Fibroblast of mammary gland (primary cell): ENCODE measurements at regions not wholly inside any gene's neighbourhood (a gene's known extent, or its start where the extent isn't known, plus 50 kb on each side); places are given as distances from the start of the nearest gene placed in this dataset.
"Not testable (repeated sequence)": the region's sequence is repeated elsewhere in the genome, so short reads cannot be mapped to it uniquely, and the experiment has no call there.

Experiments used
- DNase-seq: peaks from one replicate; pipeline ENCODE4 v3.0.0-alpha.2; 2010; ENCODE audit warnings: low read depth
- H3K4me3 ChIP-seq: 2 replicates; pipeline ENCODE4 v1.5.1; 2011; ENCODE audit warnings: low read depth, mild to moderate bottlenecking, low read length, moderate library complexity; ENCODE audit not compliant: control insufficient read depth
- TF ChIP-seq, protein P1 (sequence below): conservative IDR thresholded peaks from 2 replicates; pipeline ENCODE4 v1.5.1; 2011; ENCODE audit warnings: low read depth, low read length, inconsistent platforms; ENCODE audit not compliant: control insufficient read depth, insufficient read depth

DNA sequence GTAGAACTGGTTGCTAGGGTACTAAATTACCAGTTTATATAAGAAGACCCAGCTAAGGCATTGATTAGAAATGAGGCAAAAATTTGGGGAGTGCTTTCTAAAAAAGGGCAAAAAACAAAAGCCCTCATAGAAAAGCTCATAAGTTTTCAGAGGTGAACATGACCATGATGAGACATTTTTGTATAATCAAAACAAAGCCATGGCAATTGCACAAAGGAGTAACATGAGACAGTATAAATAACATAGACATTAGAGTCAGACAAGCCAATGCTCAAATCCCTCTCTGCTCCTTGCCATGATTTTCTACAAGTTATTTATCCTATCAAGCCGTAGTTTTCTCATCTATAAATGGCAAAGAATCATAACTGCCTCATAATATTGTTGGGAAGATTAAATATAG is 112.2 kb upstream of the ADTRP start:
- DNase-seq, result peak; percentile 5
- TF ChIP-seq, protein P1, sequence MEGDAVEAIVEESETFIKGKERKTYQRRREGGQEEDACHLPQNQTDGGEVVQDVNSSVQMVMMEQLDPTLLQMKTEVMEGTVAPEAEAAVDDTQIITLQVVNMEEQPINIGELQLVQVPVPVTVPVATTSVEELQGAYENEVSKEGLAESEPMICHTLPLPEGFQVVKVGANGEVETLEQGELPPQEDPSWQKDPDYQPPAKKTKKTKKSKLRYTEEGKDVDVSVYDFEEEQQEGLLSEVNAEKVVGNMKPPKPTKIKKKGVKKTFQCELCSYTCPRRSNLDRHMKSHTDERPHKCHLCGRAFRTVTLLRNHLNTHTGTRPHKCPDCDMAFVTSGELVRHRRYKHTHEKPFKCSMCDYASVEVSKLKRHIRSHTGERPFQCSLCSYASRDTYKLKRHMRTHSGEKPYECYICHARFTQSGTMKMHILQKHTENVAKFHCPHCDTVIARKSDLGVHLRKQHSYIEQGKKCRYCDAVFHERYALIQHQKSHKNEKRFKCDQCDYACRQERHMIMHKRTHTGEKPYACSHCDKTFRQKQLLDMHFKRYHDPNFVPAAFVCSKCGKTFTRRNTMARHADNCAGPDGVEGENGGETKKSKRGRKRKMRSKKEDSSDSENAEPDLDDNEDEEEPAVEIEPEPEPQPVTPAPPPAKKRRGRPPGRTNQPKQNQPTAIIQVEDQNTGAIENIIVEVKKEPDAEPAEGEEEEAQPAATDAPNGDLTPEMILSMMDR, result no peak
- no peak overlapping the region for H3K4me3 ChIP-seq

DNA sequence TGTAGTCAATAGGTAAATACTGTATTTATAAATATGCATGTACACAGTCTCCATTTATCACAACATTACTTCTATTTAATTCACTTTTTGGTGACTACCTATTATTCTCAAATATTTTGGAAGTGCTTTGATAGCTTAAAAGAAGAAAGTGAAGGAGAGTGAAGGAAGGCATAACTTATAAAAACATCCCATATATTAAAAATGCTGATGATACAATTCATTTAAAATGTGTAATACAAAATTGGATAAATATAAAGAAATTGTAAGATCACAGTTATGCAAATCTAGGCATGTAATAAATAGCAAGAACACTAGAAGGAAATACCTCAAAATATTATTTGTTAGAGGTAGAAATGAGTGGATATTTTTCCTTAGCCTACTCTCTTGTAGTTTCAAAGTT is 111.6 kb upstream of the ADTRP start:
- DNase-seq, result no peak
- TF ChIP-seq, protein P1, result no peak
- no peak overlapping the region for H3K4me3 ChIP-seq

DNA sequence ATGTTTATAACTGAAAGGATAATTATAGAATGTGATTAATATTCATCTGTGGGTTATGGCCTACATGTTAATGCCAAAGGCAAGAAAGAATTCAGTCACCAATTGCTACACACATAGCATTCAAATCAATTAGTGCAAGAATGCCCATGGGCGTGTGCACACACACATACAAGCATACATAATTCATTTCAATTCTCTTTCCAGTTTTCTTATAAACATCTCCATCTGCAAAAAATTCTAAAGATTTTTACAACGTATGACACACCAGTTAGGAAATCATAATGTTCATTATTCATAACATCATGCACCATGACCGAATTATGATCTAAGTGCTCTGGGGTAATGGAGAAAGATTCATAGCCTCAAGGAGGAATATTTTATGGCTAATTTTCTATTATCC is 111.0 kb upstream of the ADTRP start:
- TF ChIP-seq, protein P1, result no peak
- H3K4me3 ChIP-seq, result no peak overlapping the region
- peak; percentile 12 for DNase-seq

DNA sequence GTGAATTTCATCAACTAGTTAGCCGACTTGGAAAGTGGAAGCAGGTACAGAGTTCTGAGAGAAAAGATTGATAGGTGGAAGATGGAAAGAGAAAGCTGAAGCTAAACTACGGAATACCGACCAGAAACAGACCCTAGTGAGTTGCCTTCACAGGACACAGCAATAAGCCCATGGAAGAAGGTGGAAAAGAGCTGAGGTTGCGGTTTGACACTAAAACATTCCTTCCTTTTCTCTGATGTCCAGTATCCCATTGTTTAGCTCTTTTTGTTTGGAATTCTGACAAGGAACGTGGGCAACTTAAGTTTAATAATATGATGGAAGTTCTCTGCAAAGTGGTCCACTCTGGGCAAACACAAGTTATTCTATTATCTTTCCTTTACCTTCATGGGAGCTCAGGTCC is 110.1 kb upstream of the ADTRP start:
- no peak overlapping the region for H3K4me3 ChIP-seq
- TF ChIP-seq, protein P1, result no peak
- DNase-seq, result no peak

DNA sequence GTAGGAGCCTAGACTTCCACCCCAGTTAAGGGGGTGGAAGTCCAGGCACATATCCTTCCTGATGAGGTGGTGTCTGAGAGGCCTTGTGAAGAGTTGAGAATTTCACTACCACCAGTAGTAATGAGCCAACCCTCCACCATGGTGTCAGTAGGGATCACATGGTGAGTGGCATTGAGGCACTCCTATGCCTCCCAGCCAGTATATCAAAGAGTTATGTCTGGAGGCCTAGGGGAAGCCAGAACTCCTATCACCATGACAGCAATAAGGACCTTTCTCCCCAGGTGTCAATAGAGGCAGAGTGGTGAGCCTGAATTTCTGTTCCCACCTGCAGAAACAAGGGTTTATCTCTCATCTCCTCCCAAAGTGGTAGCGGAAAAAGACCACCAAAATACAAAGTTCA is 106.6 kb upstream of the ADTRP start:
- TF ChIP-seq, protein P1, result no peak
- no peak overlapping the region for H3K4me3 ChIP-seq
- no peak for DNase-seq

DNA sequence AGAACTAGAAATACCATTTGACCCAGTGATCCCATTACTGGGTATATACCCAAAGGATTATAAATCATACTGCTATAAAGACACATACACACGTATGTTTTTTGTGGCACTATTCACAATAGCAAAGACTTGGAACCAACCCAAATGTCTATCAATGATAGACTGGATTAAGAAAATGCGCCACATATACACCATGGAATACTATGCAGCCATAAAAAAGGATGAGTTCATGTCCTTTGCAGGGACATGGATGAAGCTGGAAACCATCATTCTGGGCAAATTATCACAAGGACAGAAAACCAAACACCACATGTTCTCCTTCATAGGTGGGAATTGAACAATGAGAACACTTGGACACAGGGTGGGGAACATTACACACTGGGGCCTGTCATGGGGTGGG is 104.9 kb upstream of the ADTRP start:
- H3K4me3 ChIP-seq, DNase-seq: not testable (repeated sequence)

DNA sequence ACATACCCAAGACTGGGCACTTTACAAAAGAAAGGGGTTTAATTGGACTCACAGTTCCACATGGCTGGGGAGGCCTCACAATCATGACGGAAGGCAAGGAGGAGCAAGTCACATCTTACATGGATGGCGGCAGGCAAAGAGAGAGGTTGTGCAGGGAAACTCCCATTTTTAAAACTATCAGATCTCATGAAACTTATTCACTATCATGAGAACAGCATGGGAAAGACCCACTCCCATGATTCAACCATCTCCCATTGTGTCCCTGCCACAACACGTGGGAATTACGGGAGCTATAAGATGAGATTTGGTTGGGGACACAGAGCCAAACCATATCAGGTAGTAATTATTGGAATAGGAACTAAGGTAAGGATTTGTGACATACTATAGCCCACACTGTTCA is 101.6 kb upstream of the ADTRP start:
- not testable (repeated sequence) for DNase-seq, H3K4me3 ChIP-seq

DNA sequence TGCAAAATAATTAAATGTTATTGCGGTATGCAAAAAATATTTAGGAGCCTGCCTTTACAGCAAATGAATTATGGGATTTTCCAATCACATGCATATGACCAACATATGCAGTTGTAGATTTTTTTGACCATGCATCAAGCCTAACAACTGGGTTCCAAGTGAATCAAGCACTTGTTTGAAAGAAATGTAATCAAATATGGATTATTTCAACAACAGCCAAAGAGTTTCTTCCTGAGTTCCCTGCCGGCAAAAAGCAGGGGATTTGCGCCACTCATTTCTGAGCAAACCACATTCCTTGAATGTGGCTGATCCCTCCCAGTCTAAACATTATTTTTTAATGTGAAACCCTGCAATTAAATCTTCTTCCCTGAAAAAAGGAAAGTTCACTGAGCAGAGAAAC is 100.1 kb upstream of the ADTRP start:
- TF ChIP-seq, protein P1, result no peak
- H3K4me3 ChIP-seq, result no peak overlapping the region
- no peak for DNase-seq
